ENCODE measurements at regions not wholly inside any gene's neighbourhood (a gene's known extent, or its start where the extent isn't known, plus 50 kb on each side); places are given as distances from the start of the nearest gene placed in this dataset.
"Not testable (repeated sequence)": the region's sequence is repeated elsewhere in the genome, so short reads cannot be mapped to it uniquely, and the experiment has no call there.

DNA sequence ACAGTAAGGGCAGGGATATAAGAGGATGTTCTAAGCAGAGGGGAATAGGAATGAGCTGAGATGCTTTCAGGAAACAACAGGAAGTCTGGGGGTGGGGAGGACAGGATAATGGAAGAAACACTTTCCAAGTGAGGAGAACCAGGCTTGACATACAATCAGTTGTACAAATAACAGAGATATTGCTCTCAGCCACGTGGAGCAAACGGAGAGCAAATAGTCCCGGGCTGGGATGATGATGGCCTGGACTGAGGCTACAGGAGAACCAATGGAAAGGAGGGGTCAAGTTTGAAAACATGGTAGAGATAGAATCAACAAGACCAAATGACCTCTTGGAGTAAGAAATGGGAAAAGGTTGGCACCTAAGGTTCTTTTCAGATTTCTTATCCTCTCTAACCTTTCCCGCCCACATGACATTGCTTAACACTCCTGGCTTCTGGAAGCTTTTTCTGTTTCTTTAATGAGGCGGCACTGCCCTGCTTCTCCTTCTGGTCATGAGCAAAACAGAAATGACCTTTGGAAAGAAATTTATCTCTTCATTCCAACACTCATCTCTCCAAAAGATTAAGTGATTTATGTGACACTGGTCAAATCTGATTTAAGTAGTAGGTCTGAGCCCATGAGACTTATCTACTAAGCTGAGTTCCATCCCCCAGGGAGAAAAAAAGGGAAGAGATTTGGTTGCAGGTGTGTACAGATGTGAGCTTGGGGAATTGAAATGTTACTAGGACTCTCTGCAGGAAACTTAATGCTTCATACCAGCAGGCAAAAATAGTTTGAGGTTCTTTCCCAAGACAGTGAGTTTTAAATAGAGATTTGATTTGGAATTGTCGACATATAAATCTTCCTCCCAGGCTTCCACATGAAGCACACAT is 442.9 kb upstream of the HNRNPA3 start:
- H3K4me3 Mint-ChIP-seq: no peak overlapping the region
- H3K36me3 Mint-ChIP-seq (ENCODE audit: low read depth): no peaks in the 10 kb centered on the region
- H3K27ac Mint-ChIP-seq: no peak overlapping the region
- no peaks in the 10 kb centered on the region for H3K4me1 Mint-ChIP-seq (ENCODE audit: low read depth)
- DNase-seq: no peak
- H3K9me3 Mint-ChIP-seq: peaks cover 17% of the 10 kb centered on the region
- peaks cover 19% of the 10 kb centered on the region for H3K27me3 Mint-ChIP-seq

DNA sequence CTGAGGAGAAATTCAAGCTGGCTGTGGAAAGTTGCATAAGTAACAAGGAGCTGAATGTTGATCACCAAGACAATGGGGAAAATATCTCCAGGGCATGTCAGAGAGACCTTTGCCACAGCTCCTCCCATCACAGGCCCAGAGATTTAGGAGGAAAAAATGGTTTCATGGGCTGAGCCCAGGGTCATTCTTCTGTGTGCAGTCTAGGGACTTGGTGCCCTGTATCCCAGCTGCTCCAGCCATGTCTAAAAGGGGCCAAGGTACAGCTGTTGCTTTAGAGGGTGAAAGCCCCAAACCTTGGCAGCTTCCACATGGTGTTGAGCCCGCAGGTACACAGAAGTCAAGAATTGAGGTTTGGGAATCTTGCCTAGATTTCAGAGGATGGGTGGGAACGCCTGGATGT is 439.8 kb upstream of the HNRNPA3 start:
- H3K9me3 Mint-ChIP-seq: peaks cover 17% of the 10 kb centered on the region
- no peaks in the 10 kb centered on the region for H3K4me1 Mint-ChIP-seq (ENCODE audit: low read depth)
- no peak overlapping the region for H3K27ac Mint-ChIP-seq
- no peak for DNase-seq
- H3K36me3 Mint-ChIP-seq (ENCODE audit: low read depth): no peaks in the 10 kb centered on the region
- no peak overlapping the region for H3K4me3 Mint-ChIP-seq
- H3K27me3 Mint-ChIP-seq: peaks cover 12% of the 10 kb centered on the region

DNA sequence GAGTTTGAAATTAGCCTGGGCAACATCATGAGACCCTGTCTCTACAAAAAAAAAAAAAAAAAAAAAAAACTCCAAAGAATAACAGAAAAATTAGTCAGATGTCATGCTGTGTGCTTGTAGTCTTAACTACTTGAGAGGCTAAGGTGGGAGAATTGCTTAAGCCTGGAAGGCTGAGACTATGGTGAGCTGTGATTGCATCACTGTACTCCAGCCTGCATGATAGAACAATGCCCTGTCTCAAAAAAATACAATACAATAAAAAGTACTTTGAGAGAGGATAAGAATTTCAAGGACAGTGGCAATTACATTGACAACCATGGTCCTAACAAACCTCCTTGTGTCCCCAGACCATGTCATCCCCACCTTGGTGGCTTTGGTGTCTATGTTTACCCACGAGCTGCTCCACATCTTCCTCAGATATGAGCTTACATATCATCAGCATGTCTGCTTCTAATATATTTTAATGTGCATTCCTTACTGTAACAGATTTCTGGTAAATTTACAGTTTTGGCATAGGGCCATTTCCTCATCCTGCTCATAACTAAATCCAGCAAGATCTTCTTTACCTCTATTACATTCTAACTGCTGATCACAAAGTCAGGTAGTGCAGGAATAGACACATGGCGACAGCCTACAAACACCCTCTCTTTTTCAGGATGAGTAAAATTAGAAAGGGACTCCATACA is 437.7 kb upstream of the HNRNPA3 start:
- peaks cover 12% of the 10 kb centered on the region for H3K27me3 Mint-ChIP-seq
- H3K4me1 Mint-ChIP-seq (ENCODE audit: low read depth): no peaks in the 10 kb centered on the region
- no peak overlapping the region for H3K4me3 Mint-ChIP-seq
- no peak for DNase-seq
- no peaks in the 10 kb centered on the region for H3K36me3 Mint-ChIP-seq (ENCODE audit: low read depth)
- H3K9me3 Mint-ChIP-seq: peaks cover 17% of the 10 kb centered on the region
- H3K27ac Mint-ChIP-seq: no peak overlapping the region

DNA sequence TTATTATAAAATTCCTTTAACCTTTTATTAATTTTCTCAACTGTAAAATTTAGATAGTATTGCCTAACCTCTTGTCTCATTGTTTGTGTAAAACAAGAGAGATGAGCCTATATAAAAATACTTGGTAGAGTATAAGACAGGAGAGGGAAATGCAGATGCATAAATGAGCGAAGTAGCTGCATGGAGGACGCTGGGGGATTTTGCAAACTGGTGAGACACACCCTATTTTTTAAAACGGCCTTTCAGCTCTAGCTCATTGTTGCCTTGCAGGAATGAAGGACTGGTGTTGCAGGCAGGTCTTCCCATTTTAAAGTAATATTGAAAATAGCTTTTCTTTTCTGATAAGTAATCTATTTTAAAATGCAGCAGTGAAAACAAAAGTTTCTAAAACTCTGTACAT is 435.3 kb upstream of the HNRNPA3 start:
- H3K36me3 Mint-ChIP-seq (ENCODE audit: low read depth): peaks cover 5% of the 10 kb centered on the region
- H3K27ac Mint-ChIP-seq: no peak overlapping the region
- H3K9me3 Mint-ChIP-seq: peaks cover 26% of the 10 kb centered on the region
- H3K4me3 Mint-ChIP-seq: no peak overlapping the region
- peaks cover 9% of the 10 kb centered on the region for H3K27me3 Mint-ChIP-seq
- DNase-seq: no peak
- peaks cover 7% of the 10 kb centered on the region for H3K4me1 Mint-ChIP-seq (ENCODE audit: low read depth)

DNA sequence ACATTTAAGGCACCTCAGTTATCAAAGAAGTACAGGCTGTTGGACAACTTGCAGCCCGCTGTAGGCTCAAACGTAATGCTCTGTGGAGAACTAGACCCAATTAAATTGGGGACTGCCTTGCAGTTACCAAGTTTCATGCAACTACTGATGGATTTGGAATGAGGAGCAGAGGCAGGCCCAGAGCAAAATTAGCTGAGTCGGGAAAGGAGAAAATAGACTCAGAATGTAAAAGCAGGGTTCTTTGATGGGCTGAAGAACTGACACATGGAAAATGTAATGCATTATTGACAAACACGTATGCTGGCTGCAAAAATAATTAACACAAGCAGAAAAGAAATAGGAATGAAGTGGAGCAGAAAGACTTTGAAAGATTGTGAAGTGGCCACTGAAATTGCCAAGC is 432.7 kb upstream of the HNRNPA3 start:
- Mint-ChIP-seq H3K4me3 (no peak overlapping the region), H3K9me3 (peaks cover 17% of the 10 kb centered on the region), H3K27ac (no peak overlapping the region), H3K4me1 (ENCODE audit: low read depth) (peaks cover 8% of the 10 kb centered on the region), H3K27me3 (no peaks in the 10 kb centered on the region), H3K36me3 (ENCODE audit: low read depth) (peaks cover 5% of the 10 kb centered on the region)
- no peak for DNase-seq

DNA sequence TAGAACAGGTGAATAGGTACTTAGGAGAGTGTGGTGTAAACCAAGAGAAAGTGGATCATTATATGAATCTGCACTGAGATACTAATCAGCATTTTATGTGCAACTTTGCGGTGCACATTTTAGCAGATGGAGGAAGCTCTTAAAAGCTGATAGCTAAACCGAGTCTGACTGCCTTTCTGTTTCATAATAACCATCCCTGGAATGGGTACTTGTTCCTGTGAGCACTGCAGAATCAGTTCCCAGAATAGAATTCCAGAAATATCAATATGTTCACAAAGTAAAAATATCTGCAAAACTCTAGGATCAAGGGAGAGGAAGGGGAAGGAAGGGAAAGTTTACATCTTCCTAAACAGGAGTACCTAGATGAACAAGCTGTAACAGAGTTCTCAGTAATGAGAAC is 432.2 kb upstream of the HNRNPA3 start:
- H3K36me3 Mint-ChIP-seq (ENCODE audit: low read depth): peaks cover 5% of the 10 kb centered on the region
- H3K9me3 Mint-ChIP-seq: peaks cover 17% of the 10 kb centered on the region
- no peaks in the 10 kb centered on the region for H3K27me3 Mint-ChIP-seq
- peaks cover 8% of the 10 kb centered on the region for H3K4me1 Mint-ChIP-seq (ENCODE audit: low read depth)
- no peak for DNase-seq
- H3K4me3 Mint-ChIP-seq: no peak overlapping the region
- no peak overlapping the region for H3K27ac Mint-ChIP-seq

DNA sequence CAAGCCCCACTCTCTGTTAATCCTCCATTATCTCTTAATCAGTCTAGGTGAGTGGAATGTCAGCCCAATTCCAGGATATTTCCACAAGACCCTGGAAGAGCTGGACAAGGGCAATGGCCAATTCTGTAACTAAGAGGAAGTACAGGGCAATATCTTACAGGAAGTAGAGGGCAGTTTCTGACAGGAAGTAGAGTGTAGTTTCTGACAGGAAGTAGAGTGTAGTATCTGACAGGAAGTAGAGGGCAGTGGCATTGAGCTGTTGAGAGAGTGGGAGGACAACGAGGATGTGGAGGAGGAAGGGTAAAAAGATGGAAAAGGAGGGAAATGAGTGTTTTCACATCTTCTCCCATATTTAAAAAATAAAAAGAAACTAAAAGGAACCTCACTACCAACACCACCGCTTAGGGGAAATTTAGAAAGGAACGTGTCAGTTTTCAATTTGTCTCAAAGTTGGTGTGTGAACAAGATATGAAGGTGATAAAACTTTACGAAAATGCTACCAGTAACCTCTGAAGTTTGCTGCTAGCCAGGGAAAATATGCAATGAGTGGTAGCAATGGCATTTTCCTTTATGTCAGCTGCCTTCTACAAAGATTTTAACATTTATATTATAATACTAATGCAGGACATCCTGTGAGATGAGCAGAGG is 430.9 kb upstream of the HNRNPA3 start:
- peaks cover 5% of the 10 kb centered on the region for H3K36me3 Mint-ChIP-seq (ENCODE audit: low read depth)
- no peak overlapping the region for H3K4me3 Mint-ChIP-seq
- peaks cover 8% of the 10 kb centered on the region for H3K4me1 Mint-ChIP-seq (ENCODE audit: low read depth)
- peak overlapping the region; percentile 42 for H3K27ac Mint-ChIP-seq
- no peak for DNase-seq
- no peaks in the 10 kb centered on the region for H3K27me3 Mint-ChIP-seq
- peaks cover 17% of the 10 kb centered on the region for H3K9me3 Mint-ChIP-seq

DNA sequence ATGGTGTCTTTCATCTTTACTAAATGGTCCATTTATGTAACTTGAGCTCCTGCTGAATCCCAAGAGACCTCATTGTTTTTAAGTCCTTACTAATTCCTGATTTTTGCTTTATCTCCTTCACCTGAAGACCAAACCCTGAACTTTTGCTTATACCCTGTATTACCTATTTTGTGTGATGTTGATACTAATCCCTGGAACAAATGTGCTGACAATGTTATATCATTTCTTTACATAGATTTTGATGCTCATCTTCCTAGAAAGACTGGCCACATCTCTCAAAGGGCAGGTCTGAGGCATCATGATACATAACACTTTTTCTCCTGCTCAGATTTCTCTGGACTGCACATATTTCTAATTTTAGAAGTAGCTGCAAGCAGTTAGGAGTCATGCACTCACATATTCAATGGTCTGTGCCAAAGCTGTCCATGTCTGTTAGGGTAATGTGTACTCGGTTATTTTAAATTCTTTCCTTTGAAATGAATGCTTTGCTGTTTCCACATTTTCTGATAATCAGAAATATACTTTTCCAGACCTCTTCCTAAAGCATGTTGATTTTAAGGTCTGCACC is 427.9 kb upstream of the HNRNPA3 start:
- H3K27me3 Mint-ChIP-seq: no peaks in the 10 kb centered on the region
- no peak for DNase-seq
- H3K9me3 Mint-ChIP-seq: peaks cover 17% of the 10 kb centered on the region
- peaks cover 8% of the 10 kb centered on the region for H3K4me1 Mint-ChIP-seq (ENCODE audit: low read depth)
- no peak overlapping the region for H3K27ac Mint-ChIP-seq
- H3K36me3 Mint-ChIP-seq (ENCODE audit: low read depth): peaks cover 5% of the 10 kb centered on the region
- H3K4me3 Mint-ChIP-seq: no peak overlapping the region

DNA sequence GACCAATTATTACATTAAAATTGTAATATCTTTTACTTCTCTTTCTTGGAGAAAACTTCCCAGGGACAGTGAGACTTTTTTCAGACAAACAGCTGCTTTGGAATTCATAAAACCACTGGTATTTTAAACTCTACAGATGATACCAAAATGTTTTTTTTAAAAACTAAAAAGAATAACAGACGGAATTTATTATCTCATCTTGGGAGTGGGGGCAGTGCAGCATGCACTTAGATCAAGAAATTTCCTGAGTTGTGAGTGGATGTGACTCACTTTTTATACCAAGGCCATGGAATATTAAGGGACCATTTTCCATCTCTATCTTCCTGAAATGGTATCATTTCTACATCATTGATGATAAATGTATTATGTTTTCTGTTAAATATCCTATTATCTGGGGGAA is 422.8 kb upstream of the HNRNPA3 start:
- Mint-ChIP-seq H3K4me1 (ENCODE audit: low read depth) (no peaks in the 10 kb centered on the region), H3K4me3 (no peak overlapping the region), H3K9me3 (no peaks in the 10 kb centered on the region), H3K36me3 (ENCODE audit: low read depth) (no peaks in the 10 kb centered on the region), H3K27ac (no peak overlapping the region), H3K27me3 (peaks cover 19% of the 10 kb centered on the region)
- DNase-seq: no peak

DNA sequence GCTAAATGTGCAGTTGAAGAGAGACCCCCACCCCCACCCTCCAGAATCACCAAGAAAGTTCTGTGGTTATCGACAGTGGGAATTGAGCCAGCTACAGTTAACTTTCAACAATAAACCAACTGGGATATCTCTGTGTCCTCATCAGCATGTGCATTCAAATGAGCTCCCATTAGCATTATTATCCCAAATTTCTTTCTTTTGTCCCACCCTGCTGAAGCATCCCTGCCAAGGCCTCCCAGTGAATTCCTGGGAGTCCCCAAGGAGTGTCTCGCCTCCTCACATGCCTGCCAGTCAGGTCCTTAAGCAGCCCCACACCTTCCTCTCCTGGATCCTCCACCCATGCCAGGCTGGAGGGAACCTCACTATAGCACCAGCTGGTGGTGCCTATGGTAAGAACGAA is 422.1 kb upstream of the HNRNPA3 start:
- peaks cover 23% of the 10 kb centered on the region for H3K27me3 Mint-ChIP-seq
- H3K27ac Mint-ChIP-seq: no peak overlapping the region
- H3K4me1 Mint-ChIP-seq (ENCODE audit: low read depth): no peaks in the 10 kb centered on the region

DNA sequence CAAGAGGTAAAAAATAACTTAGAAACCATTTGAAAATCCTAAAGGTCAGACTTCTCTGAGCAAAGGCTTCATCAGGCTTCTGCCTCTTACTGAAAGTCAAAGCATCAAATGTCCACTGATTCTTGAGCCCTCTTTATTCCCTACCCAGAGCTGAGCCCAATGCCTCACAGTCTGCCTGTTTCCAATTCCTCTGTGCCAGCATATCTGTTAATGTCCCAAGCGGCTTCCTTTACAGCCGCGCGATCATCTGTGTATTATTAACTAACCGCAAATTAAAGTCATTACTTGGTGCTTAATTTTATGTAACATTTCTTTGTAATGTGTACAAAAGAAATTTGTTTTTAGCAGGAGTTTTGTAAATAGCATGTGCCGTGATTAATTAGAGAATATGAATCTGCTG is 418.8 kb upstream of the HNRNPA3 start:
- no peaks in the 10 kb centered on the region for H3K9me3 Mint-ChIP-seq
- H3K4me3 Mint-ChIP-seq: no peak overlapping the region
- H3K36me3 Mint-ChIP-seq (ENCODE audit: low read depth): no peaks in the 10 kb centered on the region
- no peak for DNase-seq
- no peak overlapping the region for H3K27ac Mint-ChIP-seq
- H3K4me1 Mint-ChIP-seq (ENCODE audit: low read depth): no peaks in the 10 kb centered on the region
- H3K27me3 Mint-ChIP-seq: peaks cover 32% of the 10 kb centered on the region

More for the DNA sequence above, 422.1 kb upstream of the HNRNPA3 start:
- no peak overlapping the region for H3K4me3 Mint-ChIP-seq
- H3K36me3 Mint-ChIP-seq (ENCODE audit: low read depth): no peaks in the 10 kb centered on the region
- DNase-seq: no peak
- no peaks in the 10 kb centered on the region for H3K9me3 Mint-ChIP-seq

DNA sequence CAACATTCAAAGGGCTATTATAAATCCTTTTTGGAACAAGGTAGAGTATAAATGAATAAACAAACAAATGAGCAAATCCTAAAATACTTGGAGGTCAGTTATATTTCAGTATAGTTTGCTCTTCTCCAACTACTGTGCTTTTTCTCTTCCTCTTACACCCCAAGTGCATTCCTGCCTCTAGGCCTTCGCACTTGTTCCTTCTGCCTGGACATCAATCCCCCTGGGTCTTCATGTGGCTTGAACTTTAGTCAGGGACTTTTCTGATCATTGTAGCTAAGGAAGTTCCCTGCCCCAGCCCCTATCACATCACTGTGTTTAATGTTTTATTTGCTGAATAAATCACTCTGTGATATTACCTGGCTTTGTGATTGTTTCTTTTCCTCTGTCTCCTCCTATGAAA is 418.2 kb upstream of the HNRNPA3 start:
- no peak overlapping the region for H3K27ac Mint-ChIP-seq
- H3K4me3 Mint-ChIP-seq: no peak overlapping the region
- no peak for DNase-seq
- H3K9me3 Mint-ChIP-seq: no peaks in the 10 kb centered on the region
- H3K4me1 Mint-ChIP-seq (ENCODE audit: low read depth): no peaks in the 10 kb centered on the region
- peaks cover 32% of the 10 kb centered on the region for H3K27me3 Mint-ChIP-seq
- H3K36me3 Mint-ChIP-seq (ENCODE audit: low read depth): no peaks in the 10 kb centered on the region

DNA sequence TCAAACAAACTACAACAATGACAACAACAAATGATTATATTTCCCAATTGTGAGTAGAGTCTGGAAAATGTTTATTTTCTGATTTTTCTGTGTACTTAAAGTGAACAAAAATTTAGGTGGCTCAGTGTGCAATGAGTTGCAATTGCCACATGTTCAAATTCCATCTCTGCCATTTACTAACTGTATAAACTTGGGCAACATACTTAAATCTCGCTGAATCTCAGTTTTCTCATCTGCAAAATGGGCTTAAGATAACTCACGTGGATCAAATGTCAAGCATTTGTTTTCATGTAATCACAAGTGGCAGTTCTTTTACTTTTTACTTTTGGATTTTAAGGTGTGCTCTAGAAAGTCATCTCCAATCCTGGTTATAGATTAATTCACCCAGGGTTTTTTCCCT is 416.8 kb upstream of the HNRNPA3 start:
- Mint-ChIP-seq H3K27ac (no peak overlapping the region), H3K4me1 (ENCODE audit: low read depth) (no peaks in the 10 kb centered on the region), H3K9me3 (no peaks in the 10 kb centered on the region), H3K4me3 (no peak overlapping the region), H3K27me3 (peaks cover 28% of the 10 kb centered on the region), H3K36me3 (ENCODE audit: low read depth) (no peaks in the 10 kb centered on the region)
- no peak for DNase-seq

DNA sequence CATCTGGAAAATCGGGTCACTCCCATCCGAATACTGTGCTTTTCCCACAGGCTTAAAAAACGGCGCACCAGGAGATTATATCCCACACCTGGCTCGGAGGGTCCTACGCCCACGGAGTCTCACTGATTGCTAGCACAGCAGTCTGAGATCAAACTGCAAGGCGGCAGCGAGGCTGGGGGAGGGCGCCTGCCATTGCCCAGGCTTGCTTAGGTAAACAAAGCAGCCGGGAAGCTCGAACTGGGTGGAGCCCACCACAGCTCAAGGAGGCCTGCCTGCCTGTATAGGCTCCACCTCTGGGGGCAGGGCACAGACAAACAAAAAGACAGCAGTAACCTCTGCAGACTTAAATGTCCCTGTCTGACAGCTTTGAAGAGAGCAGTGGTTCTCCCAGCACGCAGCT is 415.9 kb upstream of the HNRNPA3 start:
- not testable (repeated sequence) for H3K4me3 Mint-ChIP-seq; H3K36me3 Mint-ChIP-seq (ENCODE audit: low read depth)

DNA sequence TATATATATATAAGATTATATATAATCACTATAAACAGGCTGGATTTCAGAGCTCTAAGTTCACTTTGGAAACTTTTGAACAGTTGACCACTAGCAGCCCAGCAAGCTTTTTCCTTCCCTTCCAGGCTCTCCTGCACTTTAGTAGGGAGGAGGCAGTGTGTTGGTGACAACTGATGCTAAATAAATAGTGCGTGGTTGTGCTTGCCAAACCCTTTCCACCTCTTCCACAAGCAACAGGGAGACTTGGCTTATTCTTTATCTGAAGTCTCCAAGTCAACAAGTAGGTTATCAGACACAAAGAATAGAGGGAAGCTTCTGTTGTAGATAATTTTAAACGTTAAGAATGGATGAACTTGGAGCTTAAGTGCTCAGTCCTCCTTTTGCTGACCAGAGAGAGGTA is 408.2 kb upstream of the HNRNPA3 start:
- Mint-ChIP-seq H3K27ac (no peak overlapping the region), H3K27me3 (no peaks in the 10 kb centered on the region), H3K36me3 (ENCODE audit: low read depth) (no peaks in the 10 kb centered on the region), H3K9me3 (no peaks in the 10 kb centered on the region), H3K4me3 (no peak overlapping the region), H3K4me1 (ENCODE audit: low read depth) (no peaks in the 10 kb centered on the region)
- no peak for DNase-seq

More for the DNA sequence above, 415.9 kb upstream of the HNRNPA3 start:
- not testable (repeated sequence) for H3K9me3 Mint-ChIP-seq; H3K4me1 Mint-ChIP-seq (ENCODE audit: low read depth); H3K27ac Mint-ChIP-seq; DNase-seq
- H3K27me3 Mint-ChIP-seq: peaks cover 20% of the 10 kb centered on the region
